GM21390 (cell line): ENCODE measurements at regions not wholly inside any gene's neighbourhood (a gene's known extent, or its start where the extent isn't known, plus 50 kb on each side); places are given as distances from the start of the nearest gene placed in this dataset.

Source experiments
- ATAC-seq: cut with Tn5 transposase; IDR thresholded peaks from one replicate; pipeline ENCODE4 v1.9.1; 2021; ENCODE audit not compliant: unreplicated experiment

DNA sequence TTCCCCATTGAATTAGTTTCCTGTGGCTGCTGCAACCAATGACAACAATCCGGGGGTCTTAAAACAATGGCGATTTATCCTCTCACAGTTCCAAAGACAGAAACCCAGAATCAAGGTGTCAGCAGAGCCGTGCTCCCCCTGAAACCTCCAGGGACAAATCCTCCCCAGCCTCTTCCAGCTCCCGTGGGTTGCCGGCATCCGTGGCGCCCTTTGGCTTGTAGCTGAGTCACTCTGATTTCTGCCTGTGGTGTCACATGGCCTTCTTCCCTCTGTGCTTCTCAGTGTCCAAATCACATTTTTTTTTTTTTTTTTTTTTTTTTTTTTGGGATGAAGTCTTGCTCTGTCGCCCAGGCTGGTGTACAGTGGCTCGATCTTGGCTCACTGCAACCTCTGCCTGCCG lies 64.5 kb upstream of the STX18 start:
- ATAC-seq = no peak

DNA sequence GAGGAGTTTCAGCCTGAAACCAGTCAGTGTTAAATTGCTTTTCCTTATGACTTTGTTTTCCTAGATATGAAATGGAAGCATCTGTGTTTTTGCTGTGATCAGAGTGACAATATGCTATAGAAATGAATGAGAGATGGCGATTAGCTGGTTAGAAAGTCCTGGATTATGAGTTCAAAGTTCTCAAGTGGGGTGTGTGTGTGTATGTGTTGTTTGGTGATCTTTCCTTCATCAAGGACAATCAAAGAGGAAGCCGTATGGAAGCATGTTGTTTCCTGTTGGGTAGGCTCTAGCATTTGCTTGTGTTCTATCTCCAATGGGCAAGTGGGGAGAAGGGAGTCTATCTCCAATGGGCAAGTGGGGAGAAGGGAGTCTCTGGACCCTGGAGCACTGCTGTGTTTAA lies 64.0 kb upstream of the STX18 start:
- ATAC-seq = no peak

DNA sequence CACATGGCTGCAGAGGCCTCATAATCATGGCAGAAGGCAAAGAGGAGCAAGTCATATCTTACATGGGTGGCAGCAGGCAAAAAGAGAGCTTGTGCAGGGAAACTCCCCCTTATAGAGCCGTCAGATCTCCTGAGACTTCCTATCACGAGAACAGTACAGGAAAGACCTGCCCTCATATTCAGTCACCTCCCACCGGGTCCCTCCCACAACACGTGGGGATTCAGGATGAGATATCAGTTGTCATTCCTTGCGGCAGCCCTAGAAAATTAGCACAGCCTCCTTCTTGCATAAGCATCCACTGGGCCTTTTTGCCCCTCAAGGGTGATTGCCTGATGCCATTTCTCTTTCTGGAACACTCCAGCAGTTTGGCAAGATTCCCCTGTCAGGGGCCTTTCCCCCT lies 61.7 kb upstream of the STX18 start:
- no peak for ATAC-seq

DNA sequence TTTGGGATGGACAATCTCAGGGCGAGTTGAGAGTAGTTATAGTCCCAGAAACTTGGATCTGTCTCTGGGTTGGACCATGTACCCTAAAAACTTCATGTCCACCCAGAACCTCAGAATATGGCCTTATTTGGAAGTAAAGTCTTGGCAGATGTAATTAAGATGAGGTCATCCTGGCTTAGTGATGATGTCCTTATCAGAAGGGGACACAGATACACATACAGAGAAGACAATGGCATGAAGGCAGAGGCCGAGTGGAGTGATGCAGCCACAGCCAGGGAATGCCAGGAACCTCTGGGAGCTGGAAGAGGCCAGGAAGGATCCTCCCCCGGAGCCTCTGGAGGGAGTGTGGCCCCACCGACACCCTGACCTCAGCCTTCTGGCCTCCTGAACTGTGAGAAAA lies 61.2 kb upstream of the STX18 start:
- ATAC-seq = no peak

DNA sequence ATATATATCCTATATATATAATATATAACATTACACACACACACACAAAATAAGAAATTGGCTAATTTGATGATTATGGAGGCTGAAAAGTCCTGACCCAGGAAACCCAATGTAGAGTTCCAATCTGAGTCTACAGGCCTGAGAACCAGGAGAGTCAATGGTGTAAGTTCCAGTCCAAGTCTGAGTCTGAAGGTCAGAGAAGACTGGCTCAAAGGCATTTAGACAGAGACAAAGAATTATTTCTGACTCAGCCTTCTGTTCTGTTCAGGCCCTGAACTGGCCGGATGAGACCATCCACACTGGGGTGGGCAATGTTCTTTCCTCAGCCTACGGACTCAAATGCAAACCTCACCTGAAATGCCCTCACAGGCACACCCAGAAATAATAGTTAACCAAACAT lies 60.6 kb upstream of the STX18 start:
- ATAC-seq = no peak

DNA sequence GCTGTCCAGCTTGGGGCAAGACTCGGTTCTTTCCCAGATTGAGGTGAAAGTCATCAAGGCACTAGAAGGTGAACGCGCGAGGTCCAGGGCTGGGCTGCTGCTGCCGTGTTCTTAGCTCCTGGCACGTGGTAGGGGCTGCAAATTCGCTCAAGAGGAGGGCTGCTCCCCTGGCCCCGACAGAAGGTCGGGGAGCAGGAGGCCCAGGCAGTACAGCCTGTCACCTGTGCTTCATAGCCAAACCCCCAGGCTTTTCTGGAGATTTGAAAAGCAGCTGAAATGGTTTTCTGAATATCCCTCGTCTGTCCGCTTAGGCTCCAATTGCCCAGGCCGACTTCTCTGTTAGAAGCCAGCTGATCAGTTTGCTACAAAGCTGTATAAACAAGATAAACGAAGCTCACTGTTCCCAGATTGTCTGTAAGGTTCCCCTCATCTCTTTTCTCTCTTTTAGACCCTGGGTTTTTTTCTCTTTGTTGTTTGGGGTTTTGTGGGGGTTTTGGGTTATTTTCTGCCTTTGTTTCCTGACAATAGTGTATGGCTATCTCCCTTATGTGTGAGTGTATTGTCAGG lies 60.0 kb upstream of the STX18 start:
- ATAC-seq = no peak

DNA sequence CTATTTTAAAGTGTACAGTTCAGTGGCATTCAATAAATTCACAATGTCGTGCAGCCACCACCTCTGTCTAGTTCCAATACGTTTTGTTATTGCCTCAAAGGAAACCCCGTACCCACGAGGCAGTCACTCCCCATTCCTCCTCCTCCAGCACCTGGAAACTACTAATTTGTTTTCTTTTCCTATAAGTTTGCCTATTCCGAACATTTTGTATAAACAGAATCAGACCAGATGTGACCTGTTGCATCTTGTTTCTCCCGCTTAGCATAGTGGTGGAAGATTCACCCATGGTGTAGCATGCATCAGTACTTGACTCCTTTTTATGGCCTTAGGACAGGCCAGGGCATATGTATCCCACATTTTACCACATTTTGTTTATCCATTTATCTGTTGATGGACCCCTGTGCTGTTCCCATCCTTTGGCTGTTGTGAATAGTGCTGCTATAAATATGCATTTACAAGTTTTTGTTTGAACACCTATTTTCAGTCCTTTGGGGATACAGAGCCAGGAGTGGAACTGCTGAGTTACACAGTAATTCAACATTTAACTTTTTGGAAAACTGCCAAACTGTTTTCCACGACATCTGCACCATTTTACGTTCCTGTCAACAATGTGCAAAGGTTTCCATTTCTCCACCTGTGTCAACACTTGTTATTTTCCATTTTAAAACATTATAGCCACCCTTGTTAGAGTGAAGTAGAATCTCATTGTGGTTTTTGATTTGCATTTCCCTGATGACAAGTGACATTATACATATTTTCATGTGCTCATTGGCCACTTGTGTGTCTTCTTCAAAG lies 57.8 kb upstream of the STX18 start:
- no peak for ATAC-seq

DNA sequence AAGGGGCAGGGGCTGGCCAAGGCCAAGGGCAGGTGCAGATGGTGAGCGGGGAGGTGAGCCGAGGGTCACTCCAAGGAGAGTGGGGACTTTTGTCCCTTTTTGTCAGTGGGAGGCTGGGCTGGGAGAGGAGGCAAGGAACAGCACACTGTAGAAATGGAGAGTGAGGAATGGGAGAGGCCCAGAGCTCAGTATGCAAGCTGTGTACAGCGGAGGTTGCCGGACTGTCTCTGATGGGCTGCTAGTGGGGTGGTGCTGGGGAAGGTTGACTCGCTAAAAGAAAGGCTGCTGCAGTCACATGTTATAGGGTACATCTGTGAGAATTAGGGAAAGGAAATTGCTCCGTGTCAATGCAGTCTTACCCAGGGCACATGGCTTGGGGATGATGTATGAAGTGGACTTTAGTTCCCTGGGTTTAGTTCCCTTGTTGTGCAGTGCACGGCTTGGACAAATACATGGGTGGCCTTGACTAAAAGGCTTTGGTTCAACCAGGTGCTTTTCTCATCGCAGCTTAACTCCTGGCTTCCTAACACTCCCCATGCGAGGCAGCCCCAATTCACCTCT lies 57.1 kb upstream of the STX18 start:
- ATAC-seq = no peak

DNA sequence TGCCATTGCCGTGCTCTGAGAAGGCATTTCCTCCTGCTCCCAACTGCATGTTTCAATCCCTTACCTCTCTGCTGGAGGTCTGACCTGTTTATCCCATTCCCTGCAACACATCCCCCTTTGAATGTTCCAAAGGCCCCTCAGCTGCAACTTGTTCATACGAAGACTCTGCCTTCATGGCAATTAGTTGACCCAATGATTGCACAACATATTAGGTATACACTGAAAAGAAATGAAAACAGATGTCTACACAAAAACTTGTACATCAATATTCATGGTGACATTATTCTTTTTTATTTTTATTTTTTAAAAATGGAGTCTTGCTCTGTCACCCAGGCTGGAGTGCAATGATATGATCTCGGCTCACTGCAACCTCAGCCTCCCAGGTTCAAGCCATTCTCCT lies 54.9 kb upstream of the STX18 start:
- ATAC-seq = no peak

DNA sequence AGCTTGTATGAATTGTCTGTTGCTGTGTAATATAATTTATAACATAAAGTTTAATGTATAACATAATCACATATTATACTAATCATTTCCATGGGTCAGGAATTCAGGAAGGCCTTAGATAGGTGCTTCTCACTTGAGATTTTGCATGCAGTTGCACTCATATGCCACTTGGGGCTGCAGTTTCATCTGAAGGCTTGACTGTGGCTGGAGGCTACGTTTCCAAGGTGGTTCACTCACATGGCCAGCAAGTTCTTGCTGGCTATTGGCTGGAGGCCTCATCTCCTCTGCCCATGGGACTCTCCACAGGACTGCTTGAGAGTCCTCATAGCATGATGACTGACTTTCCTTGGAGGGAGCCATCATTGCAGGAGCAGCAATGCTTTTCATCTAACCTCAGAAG lies 53.4 kb upstream of the STX18 start:
- ATAC-seq = no peak

DNA sequence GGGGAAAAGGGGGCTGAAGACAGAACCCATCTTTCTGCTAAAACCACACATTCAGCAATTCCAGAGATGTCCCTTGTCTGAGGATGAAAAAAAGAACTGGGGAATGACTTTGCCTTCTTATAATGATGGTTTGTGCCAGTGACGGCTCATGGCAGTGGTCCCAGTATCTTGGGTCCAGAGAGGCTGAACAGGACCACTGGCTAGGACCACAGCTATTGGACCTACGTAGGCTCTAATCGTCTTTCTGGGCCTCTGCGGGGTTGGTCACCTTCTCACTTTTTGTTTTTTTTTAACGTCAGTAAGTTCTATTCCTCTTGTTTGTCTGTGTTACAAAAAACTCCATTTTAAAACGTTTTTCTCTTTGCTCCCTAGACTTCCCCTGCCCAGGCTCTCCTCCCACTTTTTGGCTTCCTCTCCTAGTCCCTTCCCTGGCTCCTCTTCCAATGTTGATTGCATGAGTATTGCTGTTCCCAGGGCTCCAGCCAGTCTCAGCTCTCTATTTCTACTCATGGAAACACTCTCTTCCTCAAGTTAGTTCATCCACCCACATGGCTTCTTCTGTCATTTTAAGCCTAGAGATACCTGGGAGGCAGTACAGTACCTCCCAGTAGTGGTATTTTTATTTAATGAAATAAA lies 52.6 kb upstream of the STX18 start:
- ATAC-seq = no peak

DNA sequence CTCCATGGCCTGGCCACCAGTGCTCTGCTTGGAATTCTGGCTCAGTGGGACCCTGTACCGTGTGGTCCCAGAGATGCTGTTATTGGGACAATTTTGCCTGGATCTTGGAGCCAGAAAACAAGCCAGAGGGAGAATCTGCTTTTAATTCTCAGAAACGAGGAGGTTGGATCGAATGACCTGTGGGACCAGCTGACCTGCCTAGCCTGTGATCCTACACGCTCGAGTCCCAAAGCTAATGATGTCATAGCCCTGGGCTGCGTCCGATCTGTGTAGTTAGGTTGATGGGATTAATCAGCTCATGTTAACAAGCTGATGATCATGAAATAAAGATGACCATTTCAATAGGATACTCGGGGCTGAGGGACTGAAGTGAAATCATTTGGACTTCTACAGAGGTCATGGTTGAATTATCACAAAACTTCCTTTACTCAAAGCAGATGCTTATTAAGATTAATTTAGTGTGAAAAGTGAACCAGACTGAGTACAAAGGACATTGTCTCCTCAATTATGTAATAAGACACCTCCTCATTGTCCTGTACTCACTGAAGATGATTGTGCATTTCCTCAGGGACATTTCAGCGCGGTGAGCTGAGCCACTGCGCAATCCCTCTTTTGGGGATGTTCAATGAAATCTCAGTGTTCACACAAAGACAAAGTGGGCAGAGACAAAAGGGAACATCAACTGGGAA lies 51.9 kb upstream of the STX18 start:
- no peak for ATAC-seq

DNA sequence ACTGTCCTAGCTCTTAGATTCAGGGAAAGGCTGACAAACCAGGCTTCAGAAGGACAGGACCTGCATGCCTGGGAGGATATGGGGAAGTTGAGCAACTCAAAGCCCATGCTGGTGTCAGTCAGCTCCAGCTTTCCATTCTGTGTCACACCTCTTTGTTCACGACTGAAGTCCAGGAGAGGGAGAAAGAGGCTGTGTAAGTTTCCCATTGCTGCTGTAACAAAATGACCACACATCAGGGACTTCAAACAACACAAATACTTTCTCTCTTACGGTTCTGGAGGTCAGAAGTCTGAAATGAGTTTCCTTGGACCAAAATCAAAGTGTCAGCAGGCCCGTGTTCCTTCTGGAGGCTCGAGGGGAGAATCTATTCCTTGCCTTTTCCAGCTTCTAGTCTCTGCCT lies 50.6 kb upstream of the STX18 start:
- ATAC-seq = no peak
